ENCODE measurements at regions not wholly inside any gene's neighbourhood (a gene's known extent, or its start where the extent isn't known, plus 50 kb on each side); places are given as distances from the start of the nearest gene placed in this dataset.
A peak's percentile ranks its signal among the peaks of the same experiment; 100 is the strongest.

DNA sequence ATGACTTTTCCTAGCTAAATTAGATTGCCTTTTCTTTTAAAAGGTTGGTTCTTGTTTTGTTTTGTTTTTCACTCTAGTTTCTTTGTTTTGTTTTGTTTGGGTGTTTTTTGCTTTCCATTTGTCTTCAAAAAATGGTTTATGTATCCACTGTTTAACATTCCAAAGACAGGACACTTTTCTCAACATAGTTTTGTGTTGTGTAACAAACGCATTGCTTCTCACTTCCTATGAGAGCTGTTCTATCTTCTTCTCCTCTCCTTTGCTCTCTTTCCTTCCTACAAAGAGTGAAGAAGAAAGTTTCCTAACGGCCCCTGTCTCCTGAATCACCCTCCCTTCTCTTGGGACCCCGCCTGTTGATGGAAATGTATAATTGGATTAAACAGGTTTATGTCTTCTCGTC, 539.7 kb downstream of the ACTL7B start:
- no peak overlapping the region for H3K27ac ChIP-seq
- DNase-seq (ENCODE audit: low spot score): no peak
- TF ChIP-seq, protein P1, sequence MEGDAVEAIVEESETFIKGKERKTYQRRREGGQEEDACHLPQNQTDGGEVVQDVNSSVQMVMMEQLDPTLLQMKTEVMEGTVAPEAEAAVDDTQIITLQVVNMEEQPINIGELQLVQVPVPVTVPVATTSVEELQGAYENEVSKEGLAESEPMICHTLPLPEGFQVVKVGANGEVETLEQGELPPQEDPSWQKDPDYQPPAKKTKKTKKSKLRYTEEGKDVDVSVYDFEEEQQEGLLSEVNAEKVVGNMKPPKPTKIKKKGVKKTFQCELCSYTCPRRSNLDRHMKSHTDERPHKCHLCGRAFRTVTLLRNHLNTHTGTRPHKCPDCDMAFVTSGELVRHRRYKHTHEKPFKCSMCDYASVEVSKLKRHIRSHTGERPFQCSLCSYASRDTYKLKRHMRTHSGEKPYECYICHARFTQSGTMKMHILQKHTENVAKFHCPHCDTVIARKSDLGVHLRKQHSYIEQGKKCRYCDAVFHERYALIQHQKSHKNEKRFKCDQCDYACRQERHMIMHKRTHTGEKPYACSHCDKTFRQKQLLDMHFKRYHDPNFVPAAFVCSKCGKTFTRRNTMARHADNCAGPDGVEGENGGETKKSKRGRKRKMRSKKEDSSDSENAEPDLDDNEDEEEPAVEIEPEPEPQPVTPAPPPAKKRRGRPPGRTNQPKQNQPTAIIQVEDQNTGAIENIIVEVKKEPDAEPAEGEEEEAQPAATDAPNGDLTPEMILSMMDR (conservative IDR thresholded peaks at IDR 0.05; ENCODE audit: low read depth): no peak
- ChIA-PET CTCF (interaction anchor here (0.6 kb wide), 1 partner anchor 1699 kb away, joined by 3 read pairs; no protein-coding TSS in a partner anchor), POLR2A (ENCODE audit: low non-redundant PET) (no interaction called here)

DNA sequence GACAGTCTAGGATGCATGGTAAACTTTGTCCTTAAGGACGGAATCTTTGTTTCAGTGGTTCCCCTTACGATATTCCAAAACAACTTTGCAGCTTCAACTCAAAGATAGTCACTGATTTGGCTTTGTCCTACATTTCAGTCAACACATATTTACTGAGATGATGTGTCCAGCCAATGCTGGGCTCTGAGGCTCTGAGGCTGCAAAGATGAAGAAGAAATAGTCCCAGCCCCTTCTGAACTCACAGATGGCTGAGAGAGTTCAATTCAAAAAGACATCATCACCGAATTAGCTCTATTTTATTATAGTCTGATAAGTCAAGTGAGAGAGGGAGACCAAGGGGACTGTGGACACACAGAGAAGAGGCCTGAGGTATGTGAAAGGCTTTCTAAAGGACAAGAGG, 544.0 kb downstream of the ACTL7B start:
- ChIA-PET POLR2A (ENCODE audit: low non-redundant PET) (no interaction called here), CTCF (interaction anchor here (0.5 to 0.6 kb wide), 2 partner anchors 348 to 998 kb away, joined by 3 to 7 read pairs; no protein-coding TSS in a partner anchor)
- TF ChIP-seq, protein P1 (conservative IDR thresholded peaks at IDR 0.05; ENCODE audit: low read depth): no peak
- no peak for DNase-seq (ENCODE audit: low spot score)
- no peak overlapping the region for H3K27ac ChIP-seq

- TF ChIP-seq, protein P1 (conservative IDR thresholded peaks at IDR 0.05; ENCODE audit: low read depth): no peak
- ChIA-PET POLR2A (ENCODE audit: low non-redundant PET) (no interaction called here), CTCF (interaction anchor here (0.7 kb wide), 1 partner anchor 166 kb away, joined by 4 read pairs; no protein-coding TSS in a partner anchor)
- no peak for DNase-seq (ENCODE audit: low spot score)
- H3K27ac ChIP-seq: no peak overlapping the region
These were observed 545.6 kb downstream of the ACTL7B start for GRCh38 chr9:108310202-108310601.

- H3K27ac ChIP-seq: no peak overlapping the region
- DNase-seq (ENCODE audit: low spot score): no peak
- ChIA-PET CTCF (no interaction called here), POLR2A (ENCODE audit: low non-redundant PET) (no interaction called here)
- TF ChIP-seq, protein P1 (conservative IDR thresholded peaks at IDR 0.05; ENCODE audit: low read depth): no peak
These were observed 555.2 kb downstream of the ACTL7B start for GRCh38 chr9:108300306-108301287.

DNA sequence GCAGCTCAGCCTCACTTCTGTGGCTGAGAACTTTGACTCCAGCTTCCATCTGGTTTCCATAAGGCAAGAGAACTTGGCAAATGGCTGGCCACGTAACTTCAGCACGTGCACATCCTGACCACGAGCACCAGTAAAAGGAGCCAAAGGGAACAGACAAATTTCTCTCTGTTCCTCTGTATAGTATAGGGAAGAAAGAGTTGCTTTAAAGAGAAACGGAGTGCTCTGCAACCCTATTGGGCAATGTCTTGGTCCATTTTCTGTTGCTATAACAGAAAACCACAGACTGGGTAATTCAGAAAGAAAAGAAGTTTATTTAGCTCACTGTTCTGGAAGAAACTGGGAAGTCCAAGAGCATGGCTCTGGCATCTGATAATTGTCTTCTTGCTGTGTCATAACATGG, 558.7 kb downstream of the ACTL7B start:
- CTCF ChIA-PET: interaction anchor here (0.8 kb wide), 1 partner anchor 885 kb away, joined by 3 read pairs; no protein-coding TSS in a partner anchor
- DNase-seq (ENCODE audit: low spot score): no peak
- no peak overlapping the region for H3K27ac ChIP-seq
- TF ChIP-seq, protein P1 (conservative IDR thresholded peaks at IDR 0.05; ENCODE audit: low read depth): no peak
- POLR2A ChIA-PET (ENCODE audit: low non-redundant PET): no interaction called here

DNA sequence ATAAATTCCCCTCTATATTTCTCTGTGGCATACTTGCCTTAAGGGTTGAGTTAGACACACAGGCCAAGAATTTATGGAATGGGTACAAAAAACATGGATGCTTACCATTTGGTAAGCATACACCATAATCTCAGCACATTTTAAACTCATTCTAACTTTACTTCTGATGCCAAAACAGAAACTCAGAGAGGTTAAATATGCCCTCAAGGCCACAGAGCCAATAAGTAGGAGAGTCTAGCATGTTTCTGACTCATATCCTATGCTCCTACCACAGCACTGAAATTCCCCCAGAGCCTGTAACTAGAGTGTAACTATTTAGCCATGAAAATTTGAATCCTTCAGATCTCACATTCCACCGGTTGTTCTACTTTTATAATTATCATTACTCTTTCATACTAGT, 559.7 kb downstream of the ACTL7B start:
- peak; percentile 58 for DNase-seq (ENCODE audit: low spot score)
- ChIA-PET POLR2A (ENCODE audit: low non-redundant PET) (no interaction called here), CTCF (interaction anchor here (0.7 kb wide), 1 partner anchor 502 kb away, joined by 3 read pairs; no protein-coding TSS in a partner anchor)
- TF ChIP-seq, protein P1 (conservative IDR thresholded peaks at IDR 0.05; ENCODE audit: low read depth): no peak
- no peak overlapping the region for H3K27ac ChIP-seq
